DOHH2 (cell line): ENCODE measurements at regions not wholly inside any gene's neighbourhood (a gene's known extent, or its start where the extent isn't known, plus 50 kb on each side); places are given as distances from the start of the nearest gene placed in this dataset.

Experiments used
- CTCF ChIP-seq: fragments of 200-600 bp; sonication (generic); IDR thresholded peaks from one replicate; pipeline ENCODE4 v1.5.1; 2014; ENCODE audit warnings: antibody characterized with exemption, mild to moderate bottlenecking, low read depth, low read length; ENCODE audit not compliant: poor library complexity, severe bottlenecking
- EZH2phosphoT487 ChIP-seq: fragments of 200-600 bp; sonication (generic); IDR thresholded peaks from 2 replicates; pipeline ENCODE4 v1.6.1; 2017; ENCODE audit warnings: borderline replicate concordance, mild to moderate bottlenecking, antibody characterized with exemption, low read length, moderate library complexity, mixed read lengths

GRCh38 chr7:17009933-17010332 is 128.2 kb upstream of the AGR3 start:
- no peak for TF ChIP-seq CTCF
- no peak for TF ChIP-seq EZH2phosphoT487
